ENCODE measurements at regions not wholly inside any gene's neighbourhood (a gene's known extent, or its start where the extent isn't known, plus 50 kb on each side); places are given as distances from the start of the nearest gene placed in this dataset.

DNA sequence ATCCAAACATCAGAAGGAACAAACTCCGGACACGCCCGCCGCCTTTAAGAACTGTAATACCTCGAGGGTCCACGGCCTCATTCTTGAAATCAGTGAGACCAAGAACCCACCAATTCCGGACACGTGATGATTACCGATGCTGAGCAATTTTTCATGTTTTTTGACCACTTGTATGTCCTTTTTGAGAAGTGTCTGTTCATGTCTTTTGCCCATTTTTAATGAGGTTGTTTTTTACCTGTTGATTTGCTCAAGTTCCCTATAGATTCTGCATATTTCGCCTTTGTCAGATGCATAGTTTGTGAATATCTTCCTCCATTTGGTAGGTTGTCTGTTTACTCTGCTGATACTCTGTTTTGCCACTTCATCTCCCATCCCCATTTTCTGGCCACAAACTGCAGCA is 150.4 kb downstream of the IRS1 start (continued):
- TF ChIP-seq RAD21 (conservative IDR thresholded peaks at IDR 0.05 in 1 of 2, IDR thresholded peaks at IDR 0.05 in 1 of 2) (no peak), KDM5A (IDR thresholded peaks at IDR 0.05) (no peak), EHF (CRISPR knock-in tag; IDR thresholded peaks at IDR 0.05) (no peak), PHF8 (IDR thresholded peaks at IDR 0.05; ENCODE audit: borderline replicate concordance, low read depth) (no peak), RNF2 (IDR thresholded peaks at IDR 0.05; ENCODE audit: borderline replicate concordance, low read depth) (no peak), HOXB13 (CRISPR knock-in tag; IDR thresholded peaks at IDR 0.05; ENCODE audit: low read depth) (no peak)

DNA sequence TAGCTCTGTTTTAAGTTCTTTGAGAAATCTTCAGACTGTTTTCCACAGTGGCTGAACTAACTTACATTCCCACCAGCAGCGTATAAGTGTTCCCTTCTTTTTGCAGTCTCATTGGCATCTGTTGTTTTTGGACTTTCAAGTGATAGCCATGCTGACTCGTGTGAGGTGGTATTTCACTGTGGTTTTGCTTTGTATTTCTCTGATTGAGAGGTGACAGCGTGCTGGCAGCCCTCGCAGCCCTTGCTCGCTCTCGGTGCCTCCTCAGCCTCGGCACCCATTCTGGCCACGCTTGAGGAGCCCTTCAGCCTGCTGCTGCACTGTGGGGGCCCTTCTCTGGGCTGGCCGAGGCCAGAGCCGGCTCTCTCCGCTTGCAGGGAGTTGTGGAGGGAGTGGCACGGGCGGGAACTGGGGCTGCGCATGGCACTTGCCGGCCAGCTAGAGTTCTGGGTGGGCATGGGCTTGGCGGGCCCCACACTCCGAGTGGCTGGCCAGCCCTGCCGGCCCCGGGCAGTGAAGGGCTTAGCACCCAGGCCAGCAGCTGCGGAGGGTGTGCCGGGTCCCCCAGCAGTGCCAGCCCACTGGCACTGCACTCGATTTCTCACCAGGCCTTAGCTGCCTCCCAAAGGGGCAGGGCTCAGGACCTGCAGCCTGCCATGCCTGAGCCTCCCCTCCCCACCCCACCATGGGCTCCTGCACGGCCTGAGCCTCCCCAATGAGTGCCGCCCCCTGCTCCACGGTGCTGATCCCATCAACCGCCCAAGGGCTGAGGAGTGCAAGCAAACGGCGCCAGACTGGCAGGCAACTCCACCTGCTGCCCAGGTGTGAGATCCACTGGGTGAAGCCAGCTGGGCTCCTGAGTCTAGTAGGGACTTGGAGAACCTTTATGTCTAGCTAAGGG is 151.8 kb downstream of the IRS1 start:
- peaks cover 35% of the 10 kb centered on the region for H3K4me1 ChIP-seq
- TF ChIP-seq, protein P1, sequence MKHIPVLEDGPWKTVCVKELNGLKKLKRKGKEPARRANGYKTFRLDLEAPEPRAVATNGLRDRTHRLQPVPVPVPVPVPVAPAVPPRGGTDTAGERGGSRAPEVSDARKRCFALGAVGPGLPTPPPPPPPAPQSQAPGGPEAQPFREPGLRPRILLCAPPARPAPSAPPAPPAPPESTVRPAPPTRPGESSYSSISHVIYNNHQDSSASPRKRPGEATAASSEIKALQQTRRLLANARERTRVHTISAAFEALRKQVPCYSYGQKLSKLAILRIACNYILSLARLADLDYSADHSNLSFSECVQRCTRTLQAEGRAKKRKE (CRISPR knock-in tag; IDR thresholded peaks at IDR 0.05; ENCODE audit: low read depth) = no peak
- TF ChIP-seq ZC3H11A (IDR thresholded peaks at IDR 0.05) (no peak), HEYL (CRISPR knock-in tag; IDR thresholded peaks at IDR 0.05) (no peak), EHF (CRISPR knock-in tag; IDR thresholded peaks at IDR 0.05) (no peak), TFCP2L1 (CRISPR knock-in tag; IDR thresholded peaks at IDR 0.05) (no peak), HOXB5 (CRISPR knock-in tag; IDR thresholded peaks at IDR 0.05) (no peak), NFE2L2 (conservative IDR thresholded peaks at IDR 0.05; ENCODE audit: low read length) (no peak), MAX (IDR thresholded peaks at IDR 0.05) (no peak), JUN (IDR thresholded peaks at IDR 0.05) (no peak), MAZ (IDR thresholded peaks at IDR 0.05; ENCODE audit: borderline replicate concordance, low read depth, low read length) (no peak), CEBPB (IDR thresholded peaks at IDR 0.05) (no peak), RFX5 (IDR thresholded peaks at IDR 0.05) (no peak), RAD21 (conservative IDR thresholded peaks at IDR 0.05 in 1 of 2, IDR thresholded peaks at IDR 0.05 in 1 of 2) (no peak), RNF2 (IDR thresholded peaks at IDR 0.05; ENCODE audit: borderline replicate concordance, low read depth) (no peak)
- TF ChIP-seq, protein P2, sequence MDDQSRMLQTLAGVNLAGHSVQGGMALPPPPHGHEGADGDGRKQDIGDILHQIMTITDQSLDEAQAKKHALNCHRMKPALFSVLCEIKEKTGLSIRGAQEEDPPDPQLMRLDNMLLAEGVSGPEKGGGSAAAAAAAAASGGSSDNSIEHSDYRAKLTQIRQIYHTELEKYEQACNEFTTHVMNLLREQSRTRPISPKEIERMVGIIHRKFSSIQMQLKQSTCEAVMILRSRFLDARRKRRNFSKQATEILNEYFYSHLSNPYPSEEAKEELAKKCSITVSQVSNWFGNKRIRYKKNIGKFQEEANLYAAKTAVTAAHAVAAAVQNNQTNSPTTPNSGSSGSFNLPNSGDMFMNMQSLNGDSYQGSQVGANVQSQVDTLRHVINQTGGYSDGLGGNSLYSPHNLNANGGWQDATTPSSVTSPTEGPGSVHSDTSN (IDR thresholded peaks at IDR 0.05) = no peak
- TF ChIP-seq, protein P3, sequence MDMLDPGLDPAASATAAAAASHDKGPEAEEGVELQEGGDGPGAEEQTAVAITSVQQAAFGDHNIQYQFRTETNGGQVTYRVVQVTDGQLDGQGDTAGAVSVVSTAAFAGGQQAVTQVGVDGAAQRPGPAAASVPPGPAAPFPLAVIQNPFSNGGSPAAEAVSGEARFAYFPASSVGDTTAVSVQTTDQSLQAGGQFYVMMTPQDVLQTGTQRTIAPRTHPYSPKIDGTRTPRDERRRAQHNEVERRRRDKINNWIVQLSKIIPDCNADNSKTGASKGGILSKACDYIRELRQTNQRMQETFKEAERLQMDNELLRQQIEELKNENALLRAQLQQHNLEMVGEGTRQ (IDR thresholded peaks at IDR 0.05) = no peak
- TF ChIP-seq, protein P4, sequence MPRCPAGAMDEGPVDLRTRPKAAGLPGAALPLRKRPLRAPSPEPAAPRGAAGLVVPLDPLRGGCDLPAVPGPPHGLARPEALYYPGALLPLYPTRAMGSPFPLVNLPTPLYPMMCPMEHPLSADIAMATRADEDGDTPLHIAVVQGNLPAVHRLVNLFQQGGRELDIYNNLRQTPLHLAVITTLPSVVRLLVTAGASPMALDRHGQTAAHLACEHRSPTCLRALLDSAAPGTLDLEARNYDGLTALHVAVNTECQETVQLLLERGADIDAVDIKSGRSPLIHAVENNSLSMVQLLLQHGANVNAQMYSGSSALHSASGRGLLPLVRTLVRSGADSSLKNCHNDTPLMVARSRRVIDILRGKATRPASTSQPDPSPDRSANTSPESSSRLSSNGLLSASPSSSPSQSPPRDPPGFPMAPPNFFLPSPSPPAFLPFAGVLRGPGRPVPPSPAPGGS (IDR thresholded peaks at IDR 0.05) = no peak
- WGBS (ENCODE audit: missing lambda C conversion rate) = 84% methylated on average over 10 of the region's 28 CpGs
- no peak overlapping the region for H3K4me2 ChIP-seq
- ATAC-seq (no peak), DNase-seq (ENCODE audit: low read depth in 1 of 2, low spot score in 1 of 2) (no peak), FAIRE-seq (no peak)
- ChIA-PET POLR2A (no interaction called here), CTCF (interaction anchor here (0.8 kb wide), 1 partner anchor 46 kb away, joined by 3 read pairs; no protein-coding TSS in a partner anchor)
- H3K4me3 ChIP-seq = no peak overlapping the region
- no peak overlapping the region for H3K27ac ChIP-seq
- peaks cover 12% of the 10 kb centered on the region for H3K9me3 ChIP-seq

All from A549 (cell line).